ENCODE measurements at regions not wholly inside any gene's neighbourhood (a gene's known extent, or its start where the extent isn't known, plus 50 kb on each side); places are given as distances from the start of the nearest gene placed in this dataset.

DNA sequence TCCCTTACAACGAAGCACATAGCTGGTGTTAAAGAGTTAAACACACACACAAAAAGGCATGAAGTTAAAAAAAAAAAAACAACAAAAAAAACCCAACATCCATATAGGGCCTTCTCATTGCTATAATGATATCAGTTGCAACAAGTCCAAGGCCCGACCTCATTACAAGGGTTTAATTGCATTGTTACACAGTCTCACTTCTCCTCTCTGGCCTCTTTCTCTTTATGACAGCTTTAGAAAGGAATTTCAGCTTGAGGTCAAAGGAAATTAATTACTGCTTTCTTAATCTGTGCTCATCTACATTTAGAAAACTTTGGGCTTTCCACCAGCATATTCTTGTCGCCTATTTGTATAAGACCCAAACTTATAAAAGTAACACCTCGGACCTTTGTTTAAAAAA, 342.1 kb downstream of the NR2F2 start:
- DNase-seq, result no peak
- TF ChIP-seq, protein P1, sequence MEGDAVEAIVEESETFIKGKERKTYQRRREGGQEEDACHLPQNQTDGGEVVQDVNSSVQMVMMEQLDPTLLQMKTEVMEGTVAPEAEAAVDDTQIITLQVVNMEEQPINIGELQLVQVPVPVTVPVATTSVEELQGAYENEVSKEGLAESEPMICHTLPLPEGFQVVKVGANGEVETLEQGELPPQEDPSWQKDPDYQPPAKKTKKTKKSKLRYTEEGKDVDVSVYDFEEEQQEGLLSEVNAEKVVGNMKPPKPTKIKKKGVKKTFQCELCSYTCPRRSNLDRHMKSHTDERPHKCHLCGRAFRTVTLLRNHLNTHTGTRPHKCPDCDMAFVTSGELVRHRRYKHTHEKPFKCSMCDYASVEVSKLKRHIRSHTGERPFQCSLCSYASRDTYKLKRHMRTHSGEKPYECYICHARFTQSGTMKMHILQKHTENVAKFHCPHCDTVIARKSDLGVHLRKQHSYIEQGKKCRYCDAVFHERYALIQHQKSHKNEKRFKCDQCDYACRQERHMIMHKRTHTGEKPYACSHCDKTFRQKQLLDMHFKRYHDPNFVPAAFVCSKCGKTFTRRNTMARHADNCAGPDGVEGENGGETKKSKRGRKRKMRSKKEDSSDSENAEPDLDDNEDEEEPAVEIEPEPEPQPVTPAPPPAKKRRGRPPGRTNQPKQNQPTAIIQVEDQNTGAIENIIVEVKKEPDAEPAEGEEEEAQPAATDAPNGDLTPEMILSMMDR (IDR thresholded peaks at IDR 0.05; ENCODE audit: control extremely low read depth, extremely low read depth), result no peak

DNA sequence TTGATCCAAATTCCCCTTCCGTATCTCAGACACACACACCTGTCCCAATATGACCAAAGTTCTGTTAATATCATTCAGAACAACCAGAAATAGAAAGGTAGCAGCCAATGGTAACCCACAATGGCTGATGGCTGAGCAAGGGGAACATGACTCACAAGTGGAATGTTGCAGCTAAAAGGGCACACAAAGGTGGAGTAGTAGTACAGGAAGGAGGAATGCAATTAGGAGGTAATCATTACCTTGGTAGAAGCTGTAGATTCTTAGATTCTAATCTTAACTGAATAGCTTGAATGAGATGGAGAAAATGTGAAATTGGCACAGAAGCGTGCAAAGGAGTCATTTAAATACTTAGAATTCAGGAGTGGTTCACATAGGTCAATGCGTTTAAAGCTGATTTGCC, 347.9 kb downstream of the NR2F2 start:
- no peaks in the 10 kb centered on the region for H3K4me1 ChIP-seq (ENCODE audit: control insufficient read depth in 5 of 5, insufficient read depth in 5 of 5, low read length in 5 of 5)
- no peaks in the 10 kb centered on the region for H3K36me3 ChIP-seq (ENCODE audit: control insufficient read depth in 4 of 4, insufficient read depth in 4 of 4, low read length in 4 of 4)
- ATAC-seq (ENCODE audit: insufficient read depth, low FRiP score) (no peak), DNase-seq (no peak)
- TF ChIP-seq, protein P1 (IDR thresholded peaks at IDR 0.05; ENCODE audit: control extremely low read depth, extremely low read depth), result no peak
- H3K27ac ChIP-seq (ENCODE audit: low read depth in 1 of 2, low read length in 1 of 2), result no peak overlapping the region
- H3K27me3 ChIP-seq (ENCODE audit: control insufficient read depth in 3 of 3, insufficient read depth in 3 of 3, low read length in 2 of 3), result no peaks in the 10 kb centered on the region
- peaks cover 0 to 4% (median 0%) of the 10 kb centered on the region in 4 donors for H3K9me3 ChIP-seq (ENCODE audit: control insufficient read depth in 4 of 4, insufficient read depth in 3 of 4, low read length in 3 of 4)
- H3K9ac ChIP-seq (ENCODE audit: insufficient read depth in 1 of 2, low read length in 2 of 2), result no peak overlapping the region
- H3K4me3 ChIP-seq, result no peak overlapping the region
- WGBS, 2 donors, result 83 to 94% methylated on average over 3 of the region's 3 CpGs

More for the DNA sequence above, 342.1 kb downstream of the NR2F2 start:
- Histone ChIP-seq H3K4me1 (ENCODE audit: control insufficient read depth in 5 of 5, insufficient read depth in 5 of 5, low read length in 5 of 5) (no peaks in the 10 kb centered on the region), H3K9me3 (ENCODE audit: control insufficient read depth in 4 of 4, insufficient read depth in 3 of 4, low read length in 3 of 4) (no peaks in the 10 kb centered on the region), H3K27me3 (ENCODE audit: control insufficient read depth in 3 of 3, insufficient read depth in 3 of 3, low read length in 2 of 3) (no peaks in the 10 kb centered on the region), H3K9ac (ENCODE audit: insufficient read depth in 1 of 2, low read length in 2 of 2) (no peak overlapping the region), H3K4me3 (no peak overlapping the region), H3K36me3 (ENCODE audit: control insufficient read depth in 4 of 4, insufficient read depth in 4 of 4, low read length in 4 of 4) (no peaks in the 10 kb centered on the region), H3K27ac (ENCODE audit: low read depth in 1 of 2, low read length in 1 of 2) (no peak overlapping the region)
- no peak for ATAC-seq (ENCODE audit: insufficient read depth, low FRiP score)
- 80 to 84% methylated on average over 4 of the region's 4 CpGs for WGBS, 2 donors

- WGBS, 2 donors, result 82 to 85% methylated on average over 5 of the region's 5 CpGs
- H3K4me3 ChIP-seq, result no peak overlapping the region
- H3K27ac ChIP-seq (ENCODE audit: low read depth in 1 of 2, low read length in 1 of 2), result no peak overlapping the region
- no peaks in the 10 kb centered on the region for H3K27me3 ChIP-seq (ENCODE audit: control insufficient read depth in 3 of 3, insufficient read depth in 3 of 3, low read length in 2 of 3)
- DNase-seq (no peak), ATAC-seq (ENCODE audit: insufficient read depth, low FRiP score) (no peak)
- H3K9me3 ChIP-seq (ENCODE audit: control insufficient read depth in 4 of 4, insufficient read depth in 3 of 4, low read length in 3 of 4), result no peaks in the 10 kb centered on the region
- H3K36me3 ChIP-seq (ENCODE audit: control insufficient read depth in 4 of 4, insufficient read depth in 4 of 4, low read length in 4 of 4), result no peaks in the 10 kb centered on the region
- no peaks in the 10 kb centered on the region for H3K4me1 ChIP-seq (ENCODE audit: control insufficient read depth in 5 of 5, insufficient read depth in 5 of 5, low read length in 5 of 5)
- no peak overlapping the region for H3K9ac ChIP-seq (ENCODE audit: insufficient read depth in 1 of 2, low read length in 2 of 2)
- TF ChIP-seq, protein P1 (IDR thresholded peaks at IDR 0.05; ENCODE audit: control extremely low read depth, extremely low read depth), result no peak
These were observed 357.0 kb downstream of the NR2F2 start for GRCh38 chr15:96687388-96688107.

DNA sequence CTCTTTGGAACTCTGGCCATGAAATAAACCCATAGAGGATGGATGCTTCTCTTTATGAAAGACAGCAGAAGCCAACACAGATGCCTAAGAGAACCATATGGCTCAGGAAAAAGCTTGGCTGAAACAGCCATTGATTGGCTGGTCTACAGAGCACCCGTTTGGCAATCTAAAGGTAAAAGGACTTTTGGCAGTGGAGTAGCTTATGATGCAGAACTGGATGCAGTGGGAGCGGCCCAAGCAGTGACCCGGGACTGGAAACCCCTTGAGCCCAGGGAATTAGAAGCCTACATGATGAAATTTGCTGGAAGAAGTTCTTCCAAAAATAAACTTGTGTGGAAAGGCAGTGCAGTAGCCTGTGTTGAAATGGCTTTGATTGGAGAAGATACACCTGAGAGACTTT, 360.2 kb downstream of the NR2F2 start:
- Histone ChIP-seq H3K9ac (ENCODE audit: insufficient read depth in 1 of 2, low read length in 2 of 2) (no peak overlapping the region), H3K27ac (ENCODE audit: low read depth in 1 of 2, low read length in 1 of 2) (no peak overlapping the region), H3K9me3 (ENCODE audit: control insufficient read depth in 4 of 4, insufficient read depth in 3 of 4, low read length in 3 of 4) (no peaks in the 10 kb centered on the region), H3K36me3 (ENCODE audit: control insufficient read depth in 4 of 4, insufficient read depth in 4 of 4, low read length in 4 of 4) (no peaks in the 10 kb centered on the region), H3K27me3 (ENCODE audit: control insufficient read depth in 3 of 3, insufficient read depth in 3 of 3, low read length in 2 of 3) (no peaks in the 10 kb centered on the region), H3K4me1 (ENCODE audit: control insufficient read depth in 5 of 5, insufficient read depth in 5 of 5, low read length in 5 of 5) (peaks cover 0 to 5% (median 0%) of the 10 kb centered on the region in 5 donors), H3K4me3 (no peak overlapping the region)
- DNase-seq (no peak), ATAC-seq (ENCODE audit: insufficient read depth, low FRiP score) (no peak)
- 76 to 89% methylated on average over 3 of the region's 3 CpGs for WGBS, 2 donors
- TF ChIP-seq, protein P1 (IDR thresholded peaks at IDR 0.05; ENCODE audit: control extremely low read depth, extremely low read depth), result no peak

Data from lung (tissue), 11 donors.